BJ (cell line): ENCODE measurements at regions not wholly inside any gene's neighbourhood (a gene's known extent, or its start where the extent isn't known, plus 50 kb on each side); places are given as distances from the start of the nearest gene placed in this dataset.

Experiments used
- CTCF ChIA-PET: fragments of 350-600 bp; formaldehyde crosslinking; extraction: SDS; loops from one replicate; lab custom pipeline; 2021; ENCODE audit warnings: antibody characterized with exemption, inconsistent platforms; lab: Yijun Ruan, JAX
- POLR2A ChIA-PET: fragments of 300-600 bp; sonication (Branson Sonifier 250); formaldehyde crosslinking; extraction: SDS; loops from one replicate; lab custom pipeline; 2021; ENCODE audit warnings: antibody characterized with exemption; lab: Charles Lee
- DNase-seq: peaks from one replicate; pipeline ENCODE4 v3.0.0-alpha.2; 2011; ENCODE audit warnings: low read depth
- H3K27me3 ChIP-seq: 2 replicates; pipeline ENCODE4 v1.6.0; 2011; ENCODE audit warnings: low read length; ENCODE audit not compliant: control insufficient read depth, insufficient read depth
- H3K36me3 ChIP-seq: 2 replicates; pipeline ENCODE4 v1.5.1; 2011; ENCODE audit warnings: low read length; ENCODE audit not compliant: control insufficient read depth, insufficient read depth
- H3K4me3 ChIP-seq: 2 replicates; pipeline ENCODE4 v1.5.1; 2011; ENCODE audit warnings: low read depth, mild to moderate bottlenecking, control low read depth, low read length
- TF ChIP-seq, protein P1 (sequence below): IDR thresholded peaks from 2 replicates; pipeline ENCODE4 v1.5.1; 2011; ENCODE audit warnings: low read depth, mild to moderate bottlenecking, control low read depth, inconsistent platforms, low read length, moderate library complexity; ENCODE audit not compliant: insufficient read depth

DNA sequence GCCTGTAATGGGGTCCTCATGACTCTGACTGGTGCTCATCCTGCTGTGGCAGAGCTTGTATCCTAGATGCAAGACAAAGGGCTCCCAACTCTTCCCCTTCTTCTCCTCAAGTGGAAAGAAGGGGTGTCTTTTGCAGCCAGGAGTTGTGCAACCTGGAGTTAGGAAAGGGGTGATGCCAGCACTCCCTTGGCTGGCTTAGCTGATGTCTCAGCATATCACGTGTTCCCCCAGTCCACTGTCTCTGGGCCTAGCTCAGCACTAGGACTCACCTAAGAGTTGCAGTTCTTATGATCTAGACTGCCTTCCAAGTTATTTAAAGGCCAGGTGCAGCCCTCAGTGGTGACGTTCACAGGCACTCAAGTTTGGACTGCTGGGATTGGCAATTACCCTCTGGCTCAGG lies 146.2 kb upstream of the GORAB start:
- POLR2A ChIA-PET = no interaction called here

DNA sequence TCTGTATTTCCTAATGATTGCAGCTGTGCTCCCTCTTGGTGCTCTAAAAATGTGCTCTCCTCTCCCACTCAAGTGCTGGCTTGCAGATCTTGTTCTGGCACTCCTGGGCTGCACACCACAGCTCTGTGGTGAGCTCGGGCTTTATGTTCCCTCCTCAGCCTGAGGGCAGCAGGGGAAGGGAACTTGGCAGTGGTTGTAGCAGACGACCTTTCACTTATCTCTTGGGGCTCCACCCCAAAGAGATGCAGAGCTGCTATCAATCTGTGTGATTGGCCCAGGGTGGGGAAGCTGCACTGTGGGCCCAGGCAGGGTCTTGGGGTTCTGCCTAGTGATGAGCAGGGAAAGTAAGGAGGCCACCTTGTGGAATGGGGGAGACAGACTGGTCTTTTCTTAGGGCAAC lies 143.5 kb upstream of the GORAB start:
- DNase-seq = no peak
- H3K27me3 ChIP-seq = no peaks in the 10 kb centered on the region
- H3K36me3 ChIP-seq = no peaks in the 10 kb centered on the region
- TF ChIP-seq, protein P1, sequence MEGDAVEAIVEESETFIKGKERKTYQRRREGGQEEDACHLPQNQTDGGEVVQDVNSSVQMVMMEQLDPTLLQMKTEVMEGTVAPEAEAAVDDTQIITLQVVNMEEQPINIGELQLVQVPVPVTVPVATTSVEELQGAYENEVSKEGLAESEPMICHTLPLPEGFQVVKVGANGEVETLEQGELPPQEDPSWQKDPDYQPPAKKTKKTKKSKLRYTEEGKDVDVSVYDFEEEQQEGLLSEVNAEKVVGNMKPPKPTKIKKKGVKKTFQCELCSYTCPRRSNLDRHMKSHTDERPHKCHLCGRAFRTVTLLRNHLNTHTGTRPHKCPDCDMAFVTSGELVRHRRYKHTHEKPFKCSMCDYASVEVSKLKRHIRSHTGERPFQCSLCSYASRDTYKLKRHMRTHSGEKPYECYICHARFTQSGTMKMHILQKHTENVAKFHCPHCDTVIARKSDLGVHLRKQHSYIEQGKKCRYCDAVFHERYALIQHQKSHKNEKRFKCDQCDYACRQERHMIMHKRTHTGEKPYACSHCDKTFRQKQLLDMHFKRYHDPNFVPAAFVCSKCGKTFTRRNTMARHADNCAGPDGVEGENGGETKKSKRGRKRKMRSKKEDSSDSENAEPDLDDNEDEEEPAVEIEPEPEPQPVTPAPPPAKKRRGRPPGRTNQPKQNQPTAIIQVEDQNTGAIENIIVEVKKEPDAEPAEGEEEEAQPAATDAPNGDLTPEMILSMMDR = no peak
- no peak overlapping the region for H3K4me3 ChIP-seq
- POLR2A ChIA-PET = no interaction called here
- CTCF ChIA-PET = no interaction called here

More for the DNA sequence above, 146.2 kb upstream of the GORAB start:
- H3K27me3 ChIP-seq = no peaks in the 10 kb centered on the region
- TF ChIP-seq, protein P1 = no peak
- CTCF ChIA-PET = no interaction called here
- no peaks in the 10 kb centered on the region for H3K36me3 ChIP-seq
- no peak overlapping the region for H3K4me3 ChIP-seq
- no peak for DNase-seq

DNA sequence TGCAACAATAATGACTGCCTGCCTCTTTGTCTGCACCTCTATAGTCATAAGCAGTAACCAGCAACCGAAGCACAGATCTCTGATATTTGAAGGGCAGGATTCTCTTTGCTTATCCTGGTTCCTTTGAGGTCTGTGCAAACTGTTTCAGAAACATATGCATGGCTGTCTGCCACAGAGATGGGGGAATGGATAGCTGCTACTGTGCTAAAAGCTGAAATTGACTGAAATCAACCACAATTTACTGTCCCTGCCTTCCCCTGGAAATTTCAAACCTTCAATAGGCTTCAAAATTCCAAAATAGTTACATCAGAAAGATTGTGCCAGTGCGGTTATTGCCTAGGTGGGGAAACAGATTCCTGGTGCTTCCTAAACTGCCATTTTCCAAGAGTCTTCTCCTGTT lies 136.8 kb upstream of the GORAB start:
- CTCF ChIA-PET = no interaction called here
- Histone ChIP-seq H3K4me3 (no peak overlapping the region), H3K27me3 (no peaks in the 10 kb centered on the region), H3K36me3 (no peaks in the 10 kb centered on the region)
- no peak for DNase-seq
- POLR2A ChIA-PET = no interaction called here
- TF ChIP-seq, protein P1 = no peak

DNA sequence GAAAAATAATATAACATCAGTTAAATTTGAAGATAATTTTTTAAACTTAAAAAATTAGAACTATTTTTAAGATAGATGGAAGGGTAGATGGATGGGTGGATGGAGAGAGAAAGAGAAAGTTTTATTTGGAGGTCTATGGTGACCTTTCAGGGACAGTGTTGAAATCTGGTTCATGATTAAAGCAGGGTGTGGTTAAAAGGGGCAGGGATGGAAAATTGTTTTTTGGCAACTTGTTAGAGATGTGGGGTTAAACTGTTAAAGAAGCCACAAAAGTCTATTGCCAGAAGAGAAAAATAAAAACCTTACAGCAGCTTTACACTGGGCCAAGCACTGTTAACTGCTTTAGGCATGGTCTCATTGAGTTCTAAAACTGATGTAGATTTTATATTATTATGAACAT lies 134.9 kb upstream of the GORAB start:
- no peak for DNase-seq
- CTCF ChIA-PET = no interaction called here
- TF ChIP-seq, protein P1 = no peak
- no peaks in the 10 kb centered on the region for H3K36me3 ChIP-seq
- POLR2A ChIA-PET = no interaction called here
- no peak overlapping the region for H3K4me3 ChIP-seq
- no peaks in the 10 kb centered on the region for H3K27me3 ChIP-seq

GRCh38 chr1:170402476-170403311 lies 129.3 kb upstream of the GORAB start:
- ChIA-PET CTCF (interaction anchor here (0.6 kb wide), 1 partner anchor 97 kb away, joined by 3 read pairs; no protein-coding TSS in a partner anchor), POLR2A (no interaction called here)
- Histone ChIP-seq H3K36me3 (no peaks in the 10 kb centered on the region), H3K4me3 (no peak overlapping the region), H3K27me3 (no peaks in the 10 kb centered on the region)
- no peak for DNase-seq
- TF ChIP-seq, protein P1 = no peak
